ENCODE measurements at regions not wholly inside any gene's neighbourhood (a gene's known extent, or its start where the extent isn't known, plus 50 kb on each side); places are given as distances from the start of the nearest gene placed in this dataset.

DNA sequence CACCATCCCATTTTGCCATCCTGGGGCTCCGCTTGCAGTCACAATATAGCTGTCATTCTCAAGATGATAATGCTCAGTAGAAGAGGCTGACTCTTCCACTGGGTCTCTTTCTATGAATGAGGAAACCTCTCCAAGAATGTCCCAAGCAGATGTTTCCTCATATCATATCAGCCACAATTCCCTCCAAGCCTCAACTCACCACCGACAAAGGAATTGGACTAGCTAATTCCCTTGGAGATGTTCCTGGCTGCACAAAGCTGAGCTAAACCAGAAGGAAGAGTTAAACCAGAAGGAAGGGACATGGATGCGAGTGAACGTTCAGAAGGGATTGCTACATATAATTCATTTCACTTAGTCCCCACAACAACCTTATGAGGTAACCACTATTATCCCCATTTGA, 65.0 kb upstream of the NPAS2 start:
- Histone ChIP-seq H3K9me1 (replicated peaks; ENCODE audit: control insufficient read depth, extremely low read depth, insufficient read depth, low read length) (no peaks in the 10 kb centered on the region), H3K4me2 (ENCODE audit: insufficient read depth, low read length) (no peak overlapping the region), H3K4me1 (ENCODE audit: control insufficient read depth, extremely low read depth, insufficient read depth, low read length) (peaks cover 18% of the 10 kb centered on the region), H3K9ac (replicated peaks; ENCODE audit: extremely low read depth, insufficient read depth, low read length) (no peak overlapping the region), H3K79me2 (ENCODE audit: control insufficient read depth, insufficient read depth, low read length) (no peaks in the 10 kb centered on the region), H3K9me3 (replicated peaks; ENCODE audit: control insufficient read depth, insufficient read depth, low read length) (no peaks in the 10 kb centered on the region), H4K20me1 (replicated peaks; ENCODE audit: control insufficient read depth, extremely low read depth, insufficient read depth, low read length) (no peaks in the 10 kb centered on the region), H3K27me3 (ENCODE audit: control insufficient read depth in 2 of 2, insufficient read depth in 2 of 2, low read length in 2 of 2) (no peaks in the 10 kb centered on the region), H3K27ac (ENCODE audit: insufficient read depth, low read depth, low read length) (no peak overlapping the region), H3K36me3 (ENCODE audit: control insufficient read depth in 2 of 2, extremely low read depth in 1 of 2, insufficient read depth in 2 of 2, low read length in 2 of 2) (no peaks in the 10 kb centered on the region), H3K4me3 (replicated peaks in 1 of 3; ENCODE audit: insufficient read depth in 1 of 3, low read depth in 1 of 3, low read length in 3 of 3) (no peak overlapping the region), H2AFZ (ENCODE audit: low read depth, low read length) (no peak overlapping the region)
- TF ChIP-seq, protein P1, sequence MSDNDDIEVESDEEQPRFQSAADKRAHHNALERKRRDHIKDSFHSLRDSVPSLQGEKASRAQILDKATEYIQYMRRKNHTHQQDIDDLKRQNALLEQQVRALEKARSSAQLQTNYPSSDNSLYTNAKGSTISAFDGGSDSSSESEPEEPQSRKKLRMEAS (IDR thresholded peaks at IDR 0.05; ENCODE audit: insufficient read depth, insufficient read length), result no peak
- no peak for TF ChIP-seq EZH2 (IDR thresholded peaks at IDR 0.05; ENCODE audit: borderline replicate concordance, low read depth, low read length, severe bottlenecking)
- TF ChIP-seq, protein P2, sequence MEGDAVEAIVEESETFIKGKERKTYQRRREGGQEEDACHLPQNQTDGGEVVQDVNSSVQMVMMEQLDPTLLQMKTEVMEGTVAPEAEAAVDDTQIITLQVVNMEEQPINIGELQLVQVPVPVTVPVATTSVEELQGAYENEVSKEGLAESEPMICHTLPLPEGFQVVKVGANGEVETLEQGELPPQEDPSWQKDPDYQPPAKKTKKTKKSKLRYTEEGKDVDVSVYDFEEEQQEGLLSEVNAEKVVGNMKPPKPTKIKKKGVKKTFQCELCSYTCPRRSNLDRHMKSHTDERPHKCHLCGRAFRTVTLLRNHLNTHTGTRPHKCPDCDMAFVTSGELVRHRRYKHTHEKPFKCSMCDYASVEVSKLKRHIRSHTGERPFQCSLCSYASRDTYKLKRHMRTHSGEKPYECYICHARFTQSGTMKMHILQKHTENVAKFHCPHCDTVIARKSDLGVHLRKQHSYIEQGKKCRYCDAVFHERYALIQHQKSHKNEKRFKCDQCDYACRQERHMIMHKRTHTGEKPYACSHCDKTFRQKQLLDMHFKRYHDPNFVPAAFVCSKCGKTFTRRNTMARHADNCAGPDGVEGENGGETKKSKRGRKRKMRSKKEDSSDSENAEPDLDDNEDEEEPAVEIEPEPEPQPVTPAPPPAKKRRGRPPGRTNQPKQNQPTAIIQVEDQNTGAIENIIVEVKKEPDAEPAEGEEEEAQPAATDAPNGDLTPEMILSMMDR (IDR thresholded peaks at IDR 0.05; ENCODE audit: extremely low read depth in 1 of 2, insufficient read depth in 1 of 2, low read depth in 1 of 2, low read length in 2 of 2), result no peak
- TF ChIP-seq JUN (IDR thresholded peaks at IDR 0.05; ENCODE audit: borderline replicate concordance, insufficient read depth, insufficient read length, low read depth), result no peak
- TF ChIP-seq MYC (IDR thresholded peaks at IDR 0.05; ENCODE audit: low read depth, low read length), result no peak
- TF ChIP-seq GATA2 (IDR thresholded peaks at IDR 0.05; ENCODE audit: insufficient read depth, insufficient read length, low read depth, low read length), result no peak
- no peak for TF ChIP-seq POLR2AphosphoS5 (IDR thresholded peaks at IDR 0.05; ENCODE audit: insufficient read depth, low read depth, low read length)
- BruUV-seq (replicated peaks), result no TSS peak
- dilution Hi-C loops (cut with MboI; ENCODE audit: extremely low pct_ligation_motif_present, low sequenced_read_pairs) (no loop called here), intact Hi-C loops (cut with micrococcal nuclease) (loop anchor here (1.0 kb wide), 1 partner anchor 15 kb away; no protein-coding TSS in a partner anchor)
- ChIA-PET POLR2A (no interaction called here), CTCF (interaction anchor here (0.6 to 1.1 kb wide), 2 partner anchors 13 to 22 kb away, joined by 3 read pairs; no protein-coding TSS in a partner anchor)
- DNase-seq (ENCODE audit: low read depth, low spot score) (no peak), FAIRE-seq (no peak)
